OCI-LY3 (cell line): ENCODE measurements at regions not wholly inside any gene's neighbourhood (a gene's known extent, or its start where the extent isn't known, plus 50 kb on each side); places are given as distances from the start of the nearest gene placed in this dataset.
"Not testable (repeated sequence)": the region's sequence is repeated elsewhere in the genome, so short reads cannot be mapped to it uniquely, and the experiment has no call there.

Experiments
- CTCF ChIP-seq: fragments of 200-600, 300-600 bp; sonication (generic); IDR thresholded peaks from 2 replicates; pipeline ENCODE4 v1.5.1; 2014; ENCODE audit warnings: antibody characterized with exemption, low read length, low read depth
- EZH2phosphoT487 ChIP-seq: fragments of 200-600 bp; shearing (Covaris generic); IDR thresholded peaks from 2 replicates; pipeline ENCODE4 v1.6.1; 2018; ENCODE audit warnings: antibody characterized with exemption, mixed run types, low read depth

GRCh38 chr1:118377183-118377582 is 192.2 kb upstream of the SPAG17 start:
- not testable (repeated sequence) for TF ChIP-seq CTCF, EZH2phosphoT487
